ENCODE measurements at regions not wholly inside any gene's neighbourhood (a gene's known extent, or its start where the extent isn't known, plus 50 kb on each side); places are given as distances from the start of the nearest gene placed in this dataset.

DNA sequence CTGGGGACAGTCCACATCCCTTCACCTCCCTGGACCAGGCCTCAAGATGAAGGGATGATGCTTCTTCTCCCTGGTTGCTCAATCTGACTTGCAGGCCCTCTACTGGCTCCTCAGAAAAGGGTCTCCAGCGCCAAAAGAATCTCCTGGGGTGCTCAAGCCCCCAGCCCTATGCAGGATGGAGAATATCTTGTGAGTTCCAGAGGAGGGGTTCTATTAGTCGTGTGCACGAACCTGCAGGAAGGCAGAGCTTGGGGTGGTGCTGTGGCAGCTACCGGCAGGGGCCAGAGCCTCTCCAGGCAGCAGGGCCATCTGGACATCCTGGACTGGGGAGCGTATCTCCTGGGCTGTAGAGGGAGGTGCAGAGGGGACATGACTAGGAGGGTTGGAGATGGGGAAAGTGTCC lies 1339.5 kb downstream of the BRD1 start:
- TF ChIP-seq, protein P1, sequence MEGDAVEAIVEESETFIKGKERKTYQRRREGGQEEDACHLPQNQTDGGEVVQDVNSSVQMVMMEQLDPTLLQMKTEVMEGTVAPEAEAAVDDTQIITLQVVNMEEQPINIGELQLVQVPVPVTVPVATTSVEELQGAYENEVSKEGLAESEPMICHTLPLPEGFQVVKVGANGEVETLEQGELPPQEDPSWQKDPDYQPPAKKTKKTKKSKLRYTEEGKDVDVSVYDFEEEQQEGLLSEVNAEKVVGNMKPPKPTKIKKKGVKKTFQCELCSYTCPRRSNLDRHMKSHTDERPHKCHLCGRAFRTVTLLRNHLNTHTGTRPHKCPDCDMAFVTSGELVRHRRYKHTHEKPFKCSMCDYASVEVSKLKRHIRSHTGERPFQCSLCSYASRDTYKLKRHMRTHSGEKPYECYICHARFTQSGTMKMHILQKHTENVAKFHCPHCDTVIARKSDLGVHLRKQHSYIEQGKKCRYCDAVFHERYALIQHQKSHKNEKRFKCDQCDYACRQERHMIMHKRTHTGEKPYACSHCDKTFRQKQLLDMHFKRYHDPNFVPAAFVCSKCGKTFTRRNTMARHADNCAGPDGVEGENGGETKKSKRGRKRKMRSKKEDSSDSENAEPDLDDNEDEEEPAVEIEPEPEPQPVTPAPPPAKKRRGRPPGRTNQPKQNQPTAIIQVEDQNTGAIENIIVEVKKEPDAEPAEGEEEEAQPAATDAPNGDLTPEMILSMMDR (IDR thresholded peaks at IDR 0.05): no peak
- TF ChIP-seq POLR2AphosphoS5 (IDR thresholded peaks at IDR 0.05): no peak
- no peak for TF ChIP-seq POLR2A (IDR thresholded peaks at IDR 0.05)
